Kidney (tissue), 13 donors: ENCODE measurements at regions not wholly inside any gene's neighbourhood (a gene's known extent, or its start where the extent isn't known, plus 50 kb on each side); places are given as distances from the start of the nearest gene placed in this dataset.

Source experiments
- DNase-seq, 5 donors: peaks; one replicate each; pipeline ENCODE4 v3.0.0-alpha.2; 2013 to 2020
- FAIRE-seq: peaks from 2 replicates; lab custom pipeline; 2012; peaks lifted over from hg19 to GRCh38; lab: Jason Lieb, UNC
- H3K27ac ChIP-seq, 2 donors: one replicate each; pipeline ENCODE4 v1.7.0; 2013; ENCODE audit warnings: low read depth in 2 of 2, low read length in 2 of 2, inconsistent platforms in 1 of 2
- H3K27me3 ChIP-seq: one replicate; pipeline ENCODE4 v1.7.1; 2013; ENCODE audit warnings: low read length, inconsistent platforms; ENCODE audit not compliant: control insufficient read depth, insufficient read depth
- H3K36me3 ChIP-seq, 3 donors: one replicate each; pipeline versions ENCODE4 v1.7.0 to v1.7.1; 2013; ENCODE audit warnings: low read length in 3 of 3, control low read depth in 1 of 3, inconsistent platforms in 1 of 3; ENCODE audit not compliant: insufficient read depth in 3 of 3, control insufficient read depth in 2 of 3
- H3K4me1 ChIP-seq, 3 donors: one replicate each; pipeline versions ENCODE4 v1.7.0 to v1.7.1; 2013; ENCODE audit warnings: low read length in 3 of 3, inconsistent platforms in 1 of 3, low read depth in 1 of 3; ENCODE audit not compliant: control insufficient read depth in 2 of 3, insufficient read depth in 2 of 3
- H3K4me3 ChIP-seq, 3 donors: one replicate each; pipeline versions ENCODE4 v1.7.0 to v1.8.1; 2013; ENCODE audit warnings: low read length in 3 of 3, control low read depth in 1 of 3, inconsistent platforms in 1 of 3
- H3K9ac ChIP-seq, 3 donors: one replicate each; pipeline versions ENCODE4 v1.7.0 to v1.7.1; 2013; ENCODE audit warnings: low read length in 3 of 3, control low read depth in 1 of 3, inconsistent platforms in 1 of 3
- H3K9me3 ChIP-seq, 3 donors: one replicate each; pipeline versions ENCODE4 v1.7.0 to v1.7.1; 2013; ENCODE audit warnings: low read length in 3 of 3, control low read depth in 1 of 3, inconsistent platforms in 1 of 3; ENCODE audit not compliant: control insufficient read depth in 2 of 3, insufficient read depth in 1 of 3
- intact Hi-C: fragments of 100-400 bp; cut with DNase I; formaldehyde crosslinking; loops from one replicate; pipeline ENCODE4 v1.11.1; 2022
- TF ChIP-seq, protein P1 (sequence below): IDR thresholded peaks from 3 replicates; pipeline ENCODE4 v1.5.1; 2012; ENCODE audit warnings: mild to moderate bottlenecking, moderate library complexity, borderline replicate concordance; ENCODE audit not compliant: insufficient read depth; ENCODE audit errors: extremely low read depth
- donor health status: control.
- donor health status: control.
- donor health status: control.
- donor health status: control.
- donor health status: control.
- donor health status: DM: yes; HTN: yes; CAD: no.
- donor health status: Normal renal cell carcinoma (clear cell type).

- H3K9me3 ChIP-seq = no peaks in the 10 kb centered on the region
- intact Hi-C loops = no loop called here
- H3K27me3 ChIP-seq = no peaks in the 10 kb centered on the region
- FAIRE-seq (no peak), DNase-seq (peak in 2 of 5 donors; percentile 48 to 77)
- no peak overlapping the region for H3K27ac ChIP-seq
- H3K4me3 ChIP-seq = no peak overlapping the region
- TF ChIP-seq, protein P1, sequence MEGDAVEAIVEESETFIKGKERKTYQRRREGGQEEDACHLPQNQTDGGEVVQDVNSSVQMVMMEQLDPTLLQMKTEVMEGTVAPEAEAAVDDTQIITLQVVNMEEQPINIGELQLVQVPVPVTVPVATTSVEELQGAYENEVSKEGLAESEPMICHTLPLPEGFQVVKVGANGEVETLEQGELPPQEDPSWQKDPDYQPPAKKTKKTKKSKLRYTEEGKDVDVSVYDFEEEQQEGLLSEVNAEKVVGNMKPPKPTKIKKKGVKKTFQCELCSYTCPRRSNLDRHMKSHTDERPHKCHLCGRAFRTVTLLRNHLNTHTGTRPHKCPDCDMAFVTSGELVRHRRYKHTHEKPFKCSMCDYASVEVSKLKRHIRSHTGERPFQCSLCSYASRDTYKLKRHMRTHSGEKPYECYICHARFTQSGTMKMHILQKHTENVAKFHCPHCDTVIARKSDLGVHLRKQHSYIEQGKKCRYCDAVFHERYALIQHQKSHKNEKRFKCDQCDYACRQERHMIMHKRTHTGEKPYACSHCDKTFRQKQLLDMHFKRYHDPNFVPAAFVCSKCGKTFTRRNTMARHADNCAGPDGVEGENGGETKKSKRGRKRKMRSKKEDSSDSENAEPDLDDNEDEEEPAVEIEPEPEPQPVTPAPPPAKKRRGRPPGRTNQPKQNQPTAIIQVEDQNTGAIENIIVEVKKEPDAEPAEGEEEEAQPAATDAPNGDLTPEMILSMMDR = no peak
- H3K36me3 ChIP-seq = no peaks in the 10 kb centered on the region
- no peaks in the 10 kb centered on the region for H3K4me1 ChIP-seq
- H3K9ac ChIP-seq = no peak overlapping the region
Measured at GRCh38 chr2:207422380-207422779, 107.4 kb upstream of the CREB1 start.

- H3K27me3 ChIP-seq = no peaks in the 10 kb centered on the region
- DNase-seq = no peak
- intact Hi-C loops = no loop called here
- H3K9ac ChIP-seq = no peak overlapping the region
- H3K4me3 ChIP-seq = no peak overlapping the region
- no peak overlapping the region for H3K27ac ChIP-seq
- H3K4me1 ChIP-seq = no peaks in the 10 kb centered on the region
- TF ChIP-seq, protein P1 = no peak
- H3K9me3 ChIP-seq = no peaks in the 10 kb centered on the region
- H3K36me3 ChIP-seq = no peaks in the 10 kb centered on the region
- FAIRE-seq = no peak
Measured at GRCh38 chr2:207423886-207424285, 105.9 kb upstream of the CREB1 start.

DNA sequence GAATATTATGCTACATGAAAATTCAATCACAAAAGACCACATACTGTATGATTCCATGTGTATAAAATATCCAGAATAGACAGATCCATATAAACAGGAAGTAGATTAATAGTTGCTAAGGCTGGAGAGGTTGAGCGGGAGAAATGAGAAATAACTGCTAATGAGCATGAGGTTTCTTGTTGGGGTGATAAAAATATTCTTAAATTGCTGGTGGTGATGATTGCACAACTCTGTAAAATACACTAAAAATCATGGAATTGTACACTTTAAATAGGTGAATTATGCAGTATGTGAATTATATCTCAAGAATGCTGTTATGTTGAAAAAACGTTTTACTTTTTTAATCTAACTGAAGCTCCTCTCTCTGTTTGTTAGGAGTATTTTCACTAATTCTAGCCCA lies 101.8 kb upstream of the CREB1 start:
- no peak for FAIRE-seq
- H3K9ac ChIP-seq = no peak overlapping the region

More for the DNA sequence above, 101.8 kb upstream of the CREB1 start:
- H3K9me3 ChIP-seq = no peaks in the 10 kb centered on the region
- intact Hi-C loops = no loop called here
- no peaks in the 10 kb centered on the region for H3K36me3 ChIP-seq
- H3K4me1 ChIP-seq = no peaks in the 10 kb centered on the region
- no peak overlapping the region for H3K27ac ChIP-seq
- no peaks in the 10 kb centered on the region for H3K27me3 ChIP-seq
- no peak for DNase-seq
- TF ChIP-seq, protein P1 = no peak
- H3K4me3 ChIP-seq = no peak overlapping the region
